Endothelial cell of umbilical vein (primary cell): ENCODE measurements at regions not wholly inside any gene's neighbourhood (a gene's known extent, or its start where the extent isn't known, plus 50 kb on each side); places are given as distances from the start of the nearest gene placed in this dataset.

Experiments
- BruUV-seq: library from RNA; stranded (reverse); fragments of 400-500 nt; replicated peaks from 2 replicates; lab custom pipeline; 2021; lab: Mats Ljungman, UMichigan
- CTCF ChIA-PET: fragments of 300-600, 350-600 bp; sonication (Branson Sonifier 250); formaldehyde crosslinking; loops from one replicate; lab custom pipeline; 2021; ENCODE audit warnings: antibody characterized with exemption, inconsistent platforms; lab: Charles Lee
- POLR2A ChIA-PET: fragments of 300-600, 350-600 bp; sonication (Branson Sonifier 250); formaldehyde crosslinking; loops from one replicate; lab custom pipeline; 2021; ENCODE audit warnings: antibody characterized with exemption, inconsistent platforms; lab: Charles Lee
- DNase-seq: peaks from one replicate; pipeline ENCODE4 v3.0.0-alpha.2; 2011; ENCODE audit warnings: low read depth, low spot score
- FAIRE-seq: peaks from 2 replicates; lab custom pipeline; 2011; peaks lifted over from hg19 to GRCh38; lab: Jason Lieb, UNC
- H2AFZ ChIP-seq: 2 replicates; pipeline ENCODE4 v1.6.0; 2012; ENCODE audit warnings: low read depth, low read length, control low read depth, inconsistent platforms
- H3K27ac ChIP-seq: 2 replicates; pipeline ENCODE4 v1.5.1; 2011; ENCODE audit warnings: low read depth, mild to moderate bottlenecking, control low read depth, low read length, moderate library complexity; ENCODE audit not compliant: insufficient read depth
- H3K27me3 ChIP-seq, 2 experiments: 2 replicates each; pipeline versions ENCODE4 v1.6.0 to v1.6.1; 2011; ENCODE audit warnings: low read length in 2 of 2, mixed read lengths in 1 of 2; ENCODE audit not compliant: control insufficient read depth in 2 of 2, insufficient read depth in 2 of 2
- H3K36me3 ChIP-seq, 2 experiments: 2 replicates in 1 of 2; 3 replicates in 1 of 2; pipeline ENCODE4 v1.5.1; 2011; ENCODE audit warnings: low read length in 2 of 2, mild to moderate bottlenecking in 1 of 2, moderate library complexity in 1 of 2; ENCODE audit not compliant: control insufficient read depth in 2 of 2, insufficient read depth in 2 of 2; ENCODE audit errors: extremely low read depth in 1 of 2
- H3K4me1 ChIP-seq: 3 replicates; pipeline ENCODE4 v1.5.1; 2011; ENCODE audit warnings: mild to moderate bottlenecking, low read length; ENCODE audit not compliant: control insufficient read depth, insufficient read depth; ENCODE audit errors: extremely low read depth
- H3K4me2 ChIP-seq: 2 replicates; pipeline ENCODE4 v1.6.1; 2011; ENCODE audit warnings: low read length, control low read depth, mixed read lengths; ENCODE audit not compliant: insufficient read depth
- H3K4me3 ChIP-seq, 3 experiments: fragments of 200-600 bp in 1 of 3; sonication (generic), shearing (Covaris generic) in 1 of 3; replicated peaks in 1 of 3; 2 replicates each; pipeline ENCODE4 v1.5.1; 2011 to 2016; ENCODE audit warnings: control low read depth in 3 of 3, low read length in 3 of 3, mild to moderate bottlenecking in 2 of 3, inconsistent platforms in 1 of 3, low read depth in 1 of 3, moderate library complexity in 1 of 3; ENCODE audit not compliant: insufficient read depth in 1 of 3
- H3K79me2 ChIP-seq: 2 replicates; pipeline ENCODE4 v1.6.0; 2012; ENCODE audit warnings: low read length, inconsistent platforms; ENCODE audit not compliant: control insufficient read depth, insufficient read depth
- H3K9ac ChIP-seq: replicated peaks from 2 replicates; pipeline ENCODE3; 2011; ENCODE audit warnings: low read length, control low read depth; ENCODE audit not compliant: insufficient read depth; ENCODE audit errors: extremely low read depth
- H3K9me1 ChIP-seq: replicated peaks from 3 replicates; pipeline ENCODE4 v1.6.0; 2011; ENCODE audit warnings: mild to moderate bottlenecking, low read length; ENCODE audit not compliant: control insufficient read depth, insufficient read depth; ENCODE audit errors: extremely low read depth
- H3K9me3 ChIP-seq: replicated peaks from 2 replicates; pipeline ENCODE4 v1.5.1; 2012; ENCODE audit warnings: low read length, inconsistent platforms; ENCODE audit not compliant: control insufficient read depth, insufficient read depth
- H4K20me1 ChIP-seq: replicated peaks from 2 replicates; pipeline ENCODE3; 2011; ENCODE audit warnings: mild to moderate bottlenecking, low read length; ENCODE audit not compliant: control insufficient read depth, insufficient read depth; ENCODE audit errors: extremely low read depth
- EZH2 ChIP-seq: IDR thresholded peaks from 2 replicates; pipeline ENCODE4 v1.6.1; 2012; ENCODE audit warnings: borderline replicate concordance, low read depth, mild to moderate bottlenecking, moderate library complexity, low read length, inconsistent platforms; ENCODE audit not compliant: severe bottlenecking
- FOS ChIP-seq: IDR thresholded peaks from 2 replicates; pipeline ENCODE4 v1.6.1; 2011; ENCODE audit warnings: mild to moderate bottlenecking, low read length, moderate library complexity, borderline replicate concordance; ENCODE audit not compliant: insufficient read depth
- GATA2 ChIP-seq: IDR thresholded peaks from 2 replicates; pipeline ENCODE4 v1.7.0; 2011; ENCODE audit warnings: low read depth, mild to moderate bottlenecking, moderate library complexity, mixed read lengths, low read length; ENCODE audit not compliant: insufficient read length, insufficient read depth
- JUN ChIP-seq: IDR thresholded peaks from 2 replicates; pipeline ENCODE4 v1.6.1; 2011; ENCODE audit warnings: borderline replicate concordance, low read depth; ENCODE audit not compliant: insufficient read length, insufficient read depth
- MAX ChIP-seq: IDR thresholded peaks from 2 replicates; pipeline ENCODE4 v1.6.1; 2011; ENCODE audit not compliant: insufficient read depth, insufficient read length
- MYC ChIP-seq: IDR thresholded peaks from one replicate; pipeline ENCODE4 v1.6.1; 2011; ENCODE audit warnings: mild to moderate bottlenecking, low read depth, low read length
- POLR2A ChIP-seq: IDR thresholded peaks from 2 replicates; pipeline ENCODE4 v1.6.1; 2012; ENCODE audit warnings: low read depth, mild to moderate bottlenecking, control low read depth, low read length
- POLR2AphosphoS5 ChIP-seq: IDR thresholded peaks from 2 replicates; pipeline ENCODE4 v1.6.1; 2012; ENCODE audit warnings: low read depth, mild to moderate bottlenecking, control low read depth, low read length, moderate library complexity; ENCODE audit not compliant: insufficient read depth
- dilution Hi-C: fragments of 300-500 bp; cut with MboI; formaldehyde crosslinking; loops from one replicate; pipeline ENCODE4 v1.15.0; 2019; ENCODE audit warnings: low sequenced_read_pairs; ENCODE audit not compliant: extremely low pct_ligation_motif_present
- intact Hi-C: fragments of 100-400 bp; cut with micrococcal nuclease; formaldehyde crosslinking; loops from one replicate; pipeline ENCODE4 v1.10.0; 2022

- Histone ChIP-seq H3K4me1 (peaks cover 4% of the 10 kb centered on the region), H3K36me3 (no peaks in the 10 kb centered on the region), H3K9me1 (no peaks in the 10 kb centered on the region), H3K4me3 (no peak overlapping the region), H3K9me3 (no peaks in the 10 kb centered on the region), H2AFZ (no peak overlapping the region), H3K4me2 (no peak overlapping the region), H3K9ac (no peak overlapping the region), H3K27ac (no peak overlapping the region), H3K27me3 (no peaks in the 10 kb centered on the region), H3K79me2 (no peaks in the 10 kb centered on the region), H4K20me1 (no peaks in the 10 kb centered on the region)
- CTCF ChIA-PET: no interaction called here
- no TSS peak for BruUV-seq
- DNase-seq (no peak), FAIRE-seq (no peak)
- dilution Hi-C loops (no loop called here), intact Hi-C loops (no loop called here)
- TF ChIP-seq POLR2A: no peak
- no peak for TF ChIP-seq POLR2AphosphoS5
- no peak for TF ChIP-seq GATA2
- no peak for TF ChIP-seq FOS
- no peak for TF ChIP-seq JUN
- TF ChIP-seq MAX: no peak
- POLR2A ChIA-PET: no interaction called here
Observed at GRCh38 chr3:152037297-152037696, 163.9 kb downstream of the SUCNR1 start.

- H3K79me2 ChIP-seq: no peaks in the 10 kb centered on the region
- FAIRE-seq: no peak
- ChIA-PET POLR2A (no interaction called here), CTCF (no interaction called here)
- H3K4me1 ChIP-seq: peaks cover 4% of the 10 kb centered on the region
- H3K27me3 ChIP-seq: no peaks in the 10 kb centered on the region
- H3K9ac ChIP-seq: no peak overlapping the region
- H3K36me3 ChIP-seq: no peaks in the 10 kb centered on the region
- H3K9me3 ChIP-seq: no peaks in the 10 kb centered on the region
- H3K4me3 ChIP-seq: no peak overlapping the region
- H2AFZ ChIP-seq: no peak overlapping the region
- dilution Hi-C loops: no loop called here
- H3K4me2 ChIP-seq: no peak overlapping the region
- H3K27ac ChIP-seq: no peak overlapping the region
- H4K20me1 ChIP-seq: no peaks in the 10 kb centered on the region
- TF ChIP-seq POLR2AphosphoS5: no peak
- TF ChIP-seq GATA2: no peak
- no peak for TF ChIP-seq POLR2A
- TF ChIP-seq EZH2: no peak
- TF ChIP-seq MYC: no peak
- intact Hi-C loops: no loop called here
- DNase-seq: no peak
- no peaks in the 10 kb centered on the region for H3K9me1 ChIP-seq
- no TSS peak for BruUV-seq
Observed at GRCh38 chr3:152037953-152038352, 164.5 kb downstream of the SUCNR1 start.
